GM12874 (cell line): ENCODE measurements at regions not wholly inside any gene's neighbourhood (a gene's known extent, or its start where the extent isn't known, plus 50 kb on each side); places are given as distances from the start of the nearest gene placed in this dataset.

ENCODE experiments used
- CTCF ChIP-seq: IDR thresholded peaks from 2 replicates; pipeline ENCODE4 v1.5.1; 2011; ENCODE audit warnings: low read depth, mild to moderate bottlenecking, control low read depth, low read length, moderate library complexity; ENCODE audit not compliant: insufficient read depth

DNA sequence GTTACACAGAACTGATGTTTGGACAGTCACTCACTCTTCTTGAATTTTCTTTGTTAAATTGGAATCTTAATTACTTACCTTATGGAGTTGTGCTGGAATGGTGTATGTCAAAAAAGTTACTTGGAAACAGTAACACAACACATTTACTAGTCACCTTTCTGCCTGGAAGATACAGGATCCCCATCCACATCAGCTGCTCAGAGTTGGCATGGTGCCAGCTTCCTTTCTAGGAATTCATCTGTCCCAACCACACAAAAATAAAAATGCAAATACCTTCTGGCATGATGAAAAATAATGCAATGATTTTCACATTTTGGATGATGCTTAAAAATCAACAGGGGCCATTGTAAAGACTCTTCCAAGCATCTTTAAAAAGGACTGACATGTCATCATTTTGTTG lies 341.5 kb downstream of the TMEM38B start:
- no peak for TF ChIP-seq CTCF

- TF ChIP-seq CTCF = no peak
These were observed 344.1 kb downstream of the TMEM38B start for GRCh38 chr9:106038266-106039001.

- no peak for TF ChIP-seq CTCF
These were observed 345.0 kb downstream of the TMEM38B start for GRCh38 chr9:106039151-106039935.

DNA sequence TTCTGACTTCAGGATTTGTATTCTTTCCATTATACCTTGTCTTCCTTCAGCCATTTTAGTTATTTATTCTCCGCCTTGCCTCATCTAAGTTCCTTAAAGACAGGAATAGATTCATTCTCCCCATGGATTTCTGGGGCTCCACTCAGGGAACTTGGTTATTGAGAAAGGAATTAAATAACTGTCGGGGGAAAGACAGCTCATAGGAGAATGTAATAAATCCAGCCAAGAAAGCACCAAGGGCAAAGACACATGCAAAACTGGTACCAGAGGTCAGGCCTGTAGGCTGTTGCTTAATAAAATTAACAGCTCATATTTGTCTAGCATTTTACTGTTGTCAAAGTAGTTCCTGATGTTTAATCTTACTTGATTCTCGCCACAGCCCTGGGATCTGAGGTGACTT lies 357.2 kb downstream of the TMEM38B start:
- no peak for TF ChIP-seq CTCF

DNA sequence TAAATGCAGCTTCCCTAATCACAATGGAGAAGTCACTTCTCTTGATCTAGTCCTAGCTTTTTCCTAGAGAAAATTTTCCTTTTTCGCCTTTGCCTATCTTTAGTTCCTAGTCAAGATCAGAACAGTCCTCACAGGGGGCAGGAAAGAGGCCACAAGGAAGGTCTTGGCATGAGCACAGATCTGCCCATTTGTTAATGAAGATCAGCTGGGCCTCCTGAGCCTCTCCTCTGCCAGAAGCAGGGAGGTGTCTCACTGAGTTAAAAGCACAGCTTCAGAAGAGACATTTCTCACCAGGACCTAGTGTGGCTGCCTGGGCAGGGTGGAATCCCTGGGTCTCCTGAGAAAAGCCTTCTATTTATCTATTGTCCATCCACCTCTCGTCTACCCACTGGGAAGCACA lies 357.8 kb downstream of the TMEM38B start:
- TF ChIP-seq CTCF = no peak

- no peak for TF ChIP-seq CTCF
These were observed 358.4 kb downstream of the TMEM38B start for GRCh38 chr9:106052735-106053134.

GRCh38 chr9:106056328-106056727 lies 362.0 kb downstream of the TMEM38B start:
- TF ChIP-seq CTCF = no peak
